ENCODE measurements at regions not wholly inside any gene's neighbourhood (a gene's known extent, or its start where the extent isn't known, plus 50 kb on each side); places are given as distances from the start of the nearest gene placed in this dataset.
"Not testable (repeated sequence)": the region's sequence is repeated elsewhere in the genome, so short reads cannot be mapped to it uniquely, and the experiment has no call there.

- no peak for DNase-seq (ENCODE audit: low spot score)
- ATAC-seq: no peak
Observed at GRCh38 chr14:26655128-26655527, 57.3 kb upstream of the NOVA1 start.

DNA sequence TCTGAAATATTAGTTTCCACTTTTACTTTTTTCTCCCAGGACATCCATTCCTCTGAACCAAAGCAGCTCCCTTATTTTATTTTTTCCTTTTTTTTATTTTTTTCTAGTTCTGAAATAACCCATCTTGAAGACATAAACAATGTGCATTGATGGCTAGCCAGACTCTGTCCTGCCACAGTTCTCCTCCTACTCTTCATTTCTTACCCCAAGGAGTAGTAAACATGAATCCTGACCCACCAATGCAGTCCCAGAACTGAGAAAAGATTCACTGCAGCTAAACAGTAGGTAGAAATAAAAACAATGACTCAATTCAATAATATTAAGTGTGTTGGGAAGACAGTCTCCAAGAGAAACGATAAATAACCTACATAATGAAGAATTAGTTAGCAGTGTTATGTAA, 65.7 kb upstream of the NOVA1 start:
- ATAC-seq (no peak), DNase-seq (ENCODE audit: low spot score) (no peak)

GRCh38 chr14:26678732-26679420, 81.0 kb upstream of the NOVA1 start:
- not testable (repeated sequence) for DNase-seq (ENCODE audit: low spot score); ATAC-seq

- DNase-seq (ENCODE audit: low spot score) (no peak), ATAC-seq (no peak)
Observed at GRCh38 chr14:26685401-26685800, 87.6 kb upstream of the NOVA1 start.

DNA sequence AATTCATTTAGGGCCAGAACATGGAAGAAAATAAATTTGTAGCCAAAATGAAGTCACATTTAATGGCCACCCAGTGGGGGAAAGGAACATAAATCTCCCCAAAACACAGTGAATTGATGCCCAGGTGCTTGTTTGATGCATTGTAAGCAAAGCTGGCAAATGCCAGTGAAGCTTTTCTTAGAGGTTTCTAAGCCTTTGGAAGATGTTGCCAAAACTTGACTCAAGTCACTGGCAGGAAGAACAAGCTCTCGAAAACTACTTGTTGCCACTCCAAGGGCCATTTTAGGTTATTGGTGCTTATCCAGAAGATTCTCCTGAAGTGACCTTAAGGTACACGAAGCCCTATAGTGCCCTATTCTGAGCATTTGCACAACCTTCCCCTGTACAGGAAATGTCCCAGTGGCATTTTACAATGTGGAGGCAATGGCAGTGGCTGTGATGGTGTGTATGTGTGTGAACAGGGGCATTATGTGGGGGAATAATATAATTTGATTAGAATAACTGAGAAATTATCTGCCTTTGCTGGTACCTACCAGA, 89.5 kb upstream of the NOVA1 start:
- DNase-seq (ENCODE audit: low spot score): no peak
- no peak for ATAC-seq

GRCh38 chr14:26694521-26694920, 96.7 kb upstream of the NOVA1 start:
- ATAC-seq (no peak), DNase-seq (ENCODE audit: low spot score) (no peak)

- no peak for DNase-seq (ENCODE audit: low spot score)
- ATAC-seq: no peak
Observed at GRCh38 chr14:26702721-26703230, 104.9 kb upstream of the NOVA1 start.

DNA sequence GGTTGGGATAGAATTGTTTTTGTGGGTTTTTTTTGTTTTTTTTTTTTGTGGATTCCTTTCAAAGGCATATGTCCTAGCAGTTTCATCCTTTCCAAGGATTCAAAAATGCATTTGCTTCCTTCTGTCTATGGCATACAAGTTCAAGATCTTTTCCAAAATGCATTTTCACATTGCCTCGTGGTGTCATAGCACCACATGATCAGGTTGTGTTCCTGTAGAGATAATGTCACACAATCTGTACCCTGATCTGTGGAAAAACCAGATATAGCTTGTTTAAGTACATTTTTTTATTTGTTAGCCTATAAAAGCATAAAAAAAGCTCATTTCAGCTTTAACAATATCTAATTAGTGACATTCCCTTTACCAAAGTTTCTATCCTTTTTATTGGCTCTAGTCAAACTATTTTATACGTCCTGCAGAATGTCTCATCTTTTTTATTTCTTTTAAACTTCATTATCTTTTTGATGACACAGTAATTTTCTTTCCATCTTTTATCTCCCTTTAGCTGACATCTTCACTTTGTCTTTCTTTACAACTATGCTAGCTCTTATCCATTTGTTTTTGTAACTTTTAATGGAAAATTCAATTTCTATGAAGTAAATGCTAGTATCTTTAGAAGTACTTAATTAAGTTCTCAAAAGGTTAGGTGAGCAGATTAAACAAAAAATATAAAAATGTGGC, 106.0 kb upstream of the NOVA1 start:
- ATAC-seq (no peak), DNase-seq (ENCODE audit: low spot score) (no peak)

- ATAC-seq: no peak
- no peak for DNase-seq (ENCODE audit: low spot score)
Observed at GRCh38 chr14:26707234-26707633, 109.4 kb upstream of the NOVA1 start.

GRCh38 chr14:26709019-26709418, 111.2 kb upstream of the NOVA1 start:
- ATAC-seq: no peak
- no peak for DNase-seq (ENCODE audit: low spot score)

DNA sequence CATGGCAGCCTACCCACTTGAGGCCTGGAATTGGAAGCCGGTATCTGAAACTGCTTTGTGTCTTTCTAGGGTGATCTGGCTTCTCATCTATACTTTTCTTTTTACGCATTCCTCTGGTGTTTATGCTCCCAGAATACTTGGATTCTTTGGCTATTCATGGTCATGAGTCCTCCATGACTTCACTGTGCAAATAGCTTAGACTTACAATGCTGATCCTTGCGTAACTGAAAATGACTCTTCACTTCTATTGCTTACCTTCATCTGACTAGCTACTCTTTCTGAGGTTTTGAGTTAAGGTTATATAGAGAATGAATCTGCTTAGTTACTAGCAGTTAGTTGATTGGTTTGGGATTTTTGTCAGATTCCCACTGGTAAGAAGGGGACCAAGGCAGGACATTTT, 121.7 kb upstream of the NOVA1 start:
- no peak for ATAC-seq
- no peak for DNase-seq (ENCODE audit: low spot score)

DNA sequence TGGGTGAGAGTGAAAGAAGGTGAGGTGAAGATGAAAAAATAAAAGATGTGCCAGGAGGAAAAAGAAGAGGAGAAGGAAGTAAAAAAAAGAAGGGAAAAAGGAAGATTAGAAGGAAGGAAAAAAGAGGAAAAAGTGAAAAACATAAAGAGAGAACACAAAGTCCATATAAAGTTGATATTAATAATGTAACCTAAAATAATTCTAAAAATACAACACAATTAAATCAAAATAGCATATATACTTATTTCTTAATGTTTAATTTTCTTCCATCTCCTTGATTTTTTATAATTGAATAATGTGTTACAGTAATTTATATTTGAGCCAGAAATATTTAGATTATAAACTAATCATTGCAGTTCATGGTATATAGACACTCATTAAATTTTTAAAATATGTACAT, 124.4 kb upstream of the NOVA1 start:
- ATAC-seq (no peak), DNase-seq (ENCODE audit: low spot score) (no peak)

GRCh38 chr14:26729851-26730250, 132.0 kb upstream of the NOVA1 start:
- no peak for DNase-seq (ENCODE audit: low spot score)
- no peak for ATAC-seq

DNA sequence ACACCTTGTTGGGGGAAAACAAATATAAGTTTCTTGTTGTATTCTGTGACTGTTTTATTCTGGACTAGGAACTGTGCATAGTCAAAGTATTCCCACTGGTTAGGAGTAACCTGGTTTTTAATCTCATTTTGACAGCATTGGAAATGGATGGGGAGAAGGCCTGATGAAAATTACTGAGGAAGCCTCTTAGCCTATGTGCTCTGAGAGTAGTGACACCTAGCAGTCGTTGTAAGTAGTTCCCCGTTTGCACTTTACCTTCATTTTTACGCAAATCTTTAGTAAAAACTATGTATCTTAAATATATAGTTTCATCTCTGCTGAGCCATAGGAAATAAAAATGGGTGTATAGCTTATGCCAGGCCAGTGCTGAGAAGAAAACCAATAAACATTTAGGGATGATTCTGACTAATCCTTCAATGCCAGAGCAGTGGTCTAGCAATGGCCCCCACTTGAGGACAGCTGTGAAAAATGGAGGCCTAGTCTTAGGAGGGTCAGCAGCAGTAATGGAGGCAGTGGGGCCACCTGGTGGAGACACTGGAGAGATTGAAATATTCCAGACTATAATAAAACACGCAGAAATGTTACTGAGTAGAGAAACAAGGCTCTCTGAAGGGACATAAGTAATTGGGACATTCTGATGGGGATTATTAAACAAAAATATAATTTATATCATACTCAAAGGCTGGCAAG, 133.2 kb upstream of the NOVA1 start:
- no peak for DNase-seq (ENCODE audit: low spot score)
- ATAC-seq: no peak

DNA sequence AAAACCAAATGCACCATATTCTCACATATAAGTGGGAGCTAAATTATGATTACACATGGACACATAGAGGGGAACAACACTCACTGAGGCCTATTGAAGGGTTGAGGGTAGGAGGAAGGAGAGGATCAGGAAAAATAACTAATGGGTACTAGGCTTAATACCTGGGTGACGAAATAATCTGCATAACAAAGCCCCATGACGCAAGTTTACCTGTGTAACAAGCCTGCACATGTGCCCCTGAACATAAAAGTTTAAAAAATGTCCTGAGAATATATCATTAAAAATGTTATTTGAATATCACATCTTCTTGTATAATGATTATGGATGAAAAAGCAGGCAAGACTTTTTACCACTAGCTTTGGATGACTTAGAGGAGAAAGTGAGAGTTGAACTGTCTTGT, 138.0 kb upstream of the NOVA1 start:
- DNase-seq (ENCODE audit: low spot score) (no peak), ATAC-seq (no peak)

GRCh38 chr14:26738571-26738970, 140.7 kb upstream of the NOVA1 start:
- no peak for ATAC-seq
- no peak for DNase-seq (ENCODE audit: low spot score)

- DNase-seq (ENCODE audit: low spot score): no peak
Observed at GRCh38 chr14:26741711-26742212, 143.9 kb upstream of the NOVA1 start.

DNA sequence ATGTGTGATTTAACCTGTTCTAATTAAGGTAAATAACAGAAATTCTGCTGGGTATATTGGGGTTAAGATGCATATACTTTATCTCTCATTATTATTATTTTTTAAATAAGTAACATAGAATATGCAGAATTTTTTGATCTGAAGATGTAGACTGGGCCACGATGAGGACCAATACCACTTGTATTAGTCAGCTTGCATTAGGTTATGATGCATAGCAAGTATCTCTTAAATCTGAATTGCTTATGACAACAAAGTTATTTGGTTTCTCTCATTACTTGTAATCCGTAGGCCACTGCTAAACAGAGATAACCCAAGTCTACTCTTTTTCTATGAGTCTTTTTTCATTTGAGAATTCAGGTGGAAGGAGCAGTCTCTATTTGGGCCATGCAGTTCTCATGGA, 145.5 kb upstream of the NOVA1 start:
- ATAC-seq (no peak), DNase-seq (ENCODE audit: low spot score) (no peak)

More at GRCh38 chr14:26741711-26742212, 143.9 kb upstream of the NOVA1 start:
- ATAC-seq: no peak

DNA sequence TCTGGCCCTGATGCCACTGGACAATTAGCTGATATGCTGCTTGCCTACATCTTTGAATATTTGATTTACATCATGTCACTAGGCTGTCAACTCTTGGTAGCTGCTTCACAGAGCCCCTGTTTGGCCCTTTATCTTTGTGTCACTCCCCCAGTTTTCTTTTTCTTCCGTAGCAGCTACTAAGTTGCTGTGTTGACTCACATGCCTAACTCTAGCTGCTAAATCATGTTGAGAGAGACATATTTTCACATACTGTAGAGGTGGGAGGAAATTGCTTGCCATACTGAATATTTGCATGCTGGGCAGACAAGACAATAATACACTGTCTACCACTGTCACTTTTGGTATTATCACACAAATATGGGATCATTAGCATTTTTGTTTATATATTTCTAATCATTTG, 147.1 kb upstream of the NOVA1 start:
- DNase-seq (ENCODE audit: low spot score): no peak
- ATAC-seq: no peak

DNA sequence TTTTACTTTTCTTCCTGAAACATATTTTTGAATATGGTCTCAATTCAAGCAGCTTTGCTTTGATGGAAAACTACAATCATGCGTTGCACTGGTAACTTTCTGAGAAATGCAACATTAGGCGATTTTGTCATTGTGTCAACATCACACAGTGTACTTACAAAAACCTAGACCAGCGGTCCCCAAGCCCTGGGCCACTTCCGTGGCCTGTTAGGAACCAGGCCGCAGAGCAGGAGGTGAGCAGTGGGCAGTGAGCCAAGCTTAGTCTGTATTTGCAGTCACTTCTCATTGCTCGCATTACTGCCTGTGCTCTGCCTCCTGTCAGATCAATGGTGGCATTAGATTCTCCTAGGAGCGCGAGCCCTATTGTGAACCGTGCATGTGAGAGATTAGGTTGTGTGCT, 163.7 kb upstream of the NOVA1 start:
- no peak for DNase-seq (ENCODE audit: low spot score)

GRCh38 chr14:26765301-26765700, 167.5 kb upstream of the NOVA1 start:
- DNase-seq (ENCODE audit: low spot score): no peak
- ATAC-seq: no peak

More for the DNA sequence above, 163.7 kb upstream of the NOVA1 start:
- no peak for ATAC-seq

All from left lobe of liver (tissue), 2 donors.